Esophagus muscularis mucosa (tissue), 4 donors: ENCODE measurements at regions not wholly inside any gene's neighbourhood (a gene's known extent, or its start where the extent isn't known, plus 50 kb on each side); places are given as distances from the start of the nearest gene placed in this dataset.

Source experiments
- DNase-seq: peaks from one replicate; pipeline ENCODE4 v3.0.0-alpha.2; 2017; ENCODE audit errors: extremely low spot score
- H3K27ac ChIP-seq, 4 donors: fragments of 200-600 bp; sonication (generic); replicated peaks in 1 of 4; 1 replicate in 3 of 4; 2 replicates in 1 of 4; pipeline ENCODE4 v1.5.1; 2016 to 2019; ENCODE audit warnings: mild to moderate bottlenecking in 1 of 4
- H3K27me3 ChIP-seq, 4 donors: fragments of 200-600 bp; sonication (generic); one replicate each; pipeline versions ENCODE4 v1.5.1 to v1.6.0; 2016 to 2019
- H3K36me3 ChIP-seq, 4 donors: fragments of 200-600 bp; sonication (generic); one replicate each; pipeline ENCODE4 v1.5.1; 2016 to 2019
- H3K4me1 ChIP-seq, 4 donors: fragments of 200-600 bp; sonication (generic); one replicate each; pipeline ENCODE4 v1.5.1; 2016 to 2019
- H3K4me3 ChIP-seq, 4 donors: fragments of 200-600 bp; sonication (generic); 1 replicate in 2 of 4; 2 replicates in 2 of 4; pipeline ENCODE4 v1.5.1; 2016 to 2019; ENCODE audit warnings: mild to moderate bottlenecking in 4 of 4, moderate library complexity in 1 of 4
- H3K9me3 ChIP-seq, 4 donors: fragments of 200-600 bp; sonication (generic); 1 replicate in 3 of 4; 2 replicates in 1 of 4; pipeline ENCODE4 v1.5.1; 2016 to 2019
- CTCF ChIP-seq, 3 experiments: fragments of 200-600 bp in 2 of 3; fragments of 450-650 bp in 1 of 3; sonication (generic) in 2 of 3; IDR thresholded peaks; one replicate each; pipeline ENCODE4 v1.5.1; 2017 to 2019; ENCODE audit warnings: antibody characterized with exemption in 3 of 3, mild to moderate bottlenecking in 2 of 3, moderate library complexity in 1 of 3
- EP300 ChIP-seq: sonication (generic); formaldehyde crosslinking; IDR thresholded peaks from one replicate; pipeline ENCODE4 v1.6.1; 2017; ENCODE audit warnings: antibody characterized with exemption
- POLR2A ChIP-seq: fragments of 450-650 bp; IDR thresholded peaks from one replicate; pipeline ENCODE4 v1.6.1; 2017; ENCODE audit warnings: antibody characterized with exemption, moderate library complexity, mild to moderate bottlenecking, low read depth
- POLR2AphosphoS5 ChIP-seq, 2 donors: sonication (generic); formaldehyde crosslinking; IDR thresholded peaks; one replicate each; pipeline ENCODE4 v1.6.1; 2017; ENCODE audit warnings: antibody characterized with exemption in 2 of 2
- WGBS: methylation state at CpG from one replicate; pipeline ENCODE4 v1.1.5; 2018; 5-methylcytosine and 5-hydroxymethylcytosine counted together
- intact Hi-C: fragments of 100-400 bp; cut with DNase I; formaldehyde crosslinking; loops from one replicate; pipeline ENCODE4 v1.15.1; 2023

DNA sequence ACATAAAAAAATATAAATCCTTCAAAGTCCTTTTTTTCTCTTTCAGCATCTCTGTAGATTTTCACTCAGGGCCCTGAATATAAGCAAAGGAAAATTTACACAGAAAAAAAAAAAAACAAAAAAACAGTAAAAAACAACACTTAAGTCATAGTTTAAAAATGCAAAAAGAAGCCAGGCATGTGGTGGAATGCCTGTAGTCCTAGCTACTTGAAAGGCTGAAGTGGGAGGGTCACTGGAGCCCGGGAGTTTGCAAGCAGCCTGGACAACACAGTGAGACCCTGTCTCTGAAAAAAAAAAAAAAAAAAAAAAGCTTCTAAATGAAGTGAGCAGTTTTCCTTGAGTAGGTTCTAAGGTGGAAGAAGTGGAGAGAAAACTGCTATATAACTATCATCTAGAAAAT is 55.0 kb upstream of the BNC2 start:
- H3K27ac ChIP-seq: no peak overlapping the region
- no peaks in the 10 kb centered on the region for H3K9me3 ChIP-seq
- no peaks in the 10 kb centered on the region for H3K36me3 ChIP-seq
- H3K27me3 ChIP-seq: no peaks in the 10 kb centered on the region
- 74% methylated on average over 1 of the region's 1 CpG for WGBS
- no peak for TF ChIP-seq CTCF (IDR thresholded peaks at IDR 0.05)
- no peak for TF ChIP-seq EP300
- TF ChIP-seq POLR2AphosphoS5 (IDR thresholded peaks at IDR 0.05): no peak
- no peak for TF ChIP-seq POLR2A
- DNase-seq: no peak
- H3K4me1 ChIP-seq: no peaks in the 10 kb centered on the region
- no peak overlapping the region for H3K4me3 ChIP-seq
- intact Hi-C loops: no loop called here

DNA sequence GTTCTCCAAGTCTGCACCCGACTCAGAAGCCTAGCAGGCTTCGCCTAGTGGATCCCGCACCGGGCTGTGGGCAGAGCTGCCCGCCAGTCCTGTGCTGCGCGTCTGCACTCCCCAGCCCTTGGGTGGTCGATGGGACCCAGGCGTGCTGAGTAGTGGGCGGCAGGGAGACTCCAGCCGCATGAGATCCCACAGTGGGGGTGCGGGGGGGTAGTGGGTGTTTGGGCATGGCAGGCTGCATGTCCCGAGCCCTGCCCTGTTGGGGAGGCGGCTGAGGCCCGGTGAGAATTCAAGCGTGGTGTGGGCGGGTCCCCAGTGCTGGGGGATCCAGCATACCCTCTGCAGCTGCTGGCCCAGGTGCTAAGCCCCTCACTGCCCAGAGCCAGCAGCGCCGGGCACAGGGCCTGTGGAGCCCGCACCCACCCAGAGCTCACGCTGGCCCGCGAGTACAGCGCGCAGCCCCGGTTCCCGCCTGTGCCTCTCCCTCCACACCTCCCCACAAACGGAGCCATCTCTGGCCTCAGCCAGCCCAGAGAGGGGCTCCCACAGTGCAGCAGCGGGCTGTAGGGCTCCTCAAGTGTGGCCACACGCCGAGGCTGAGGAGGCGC is 53.9 kb upstream of the BNC2 start:
- Histone ChIP-seq H3K27me3 (no peaks in the 10 kb centered on the region), H3K9me3 (no peaks in the 10 kb centered on the region), H3K27ac (no peak overlapping the region), H3K36me3 (no peaks in the 10 kb centered on the region), H3K4me1 (no peaks in the 10 kb centered on the region), H3K4me3 (no peak overlapping the region)
- TF ChIP-seq CTCF (IDR thresholded peaks at IDR 0.05): no peak
- TF ChIP-seq EP300: no peak
- no peak for TF ChIP-seq POLR2AphosphoS5 (IDR thresholded peaks at IDR 0.05)
- no peak for TF ChIP-seq POLR2A
- intact Hi-C loops: no loop called here
- peak; percentile 64 for DNase-seq
- 99% methylated on average over 17 of the region's 32 CpGs for WGBS

DNA sequence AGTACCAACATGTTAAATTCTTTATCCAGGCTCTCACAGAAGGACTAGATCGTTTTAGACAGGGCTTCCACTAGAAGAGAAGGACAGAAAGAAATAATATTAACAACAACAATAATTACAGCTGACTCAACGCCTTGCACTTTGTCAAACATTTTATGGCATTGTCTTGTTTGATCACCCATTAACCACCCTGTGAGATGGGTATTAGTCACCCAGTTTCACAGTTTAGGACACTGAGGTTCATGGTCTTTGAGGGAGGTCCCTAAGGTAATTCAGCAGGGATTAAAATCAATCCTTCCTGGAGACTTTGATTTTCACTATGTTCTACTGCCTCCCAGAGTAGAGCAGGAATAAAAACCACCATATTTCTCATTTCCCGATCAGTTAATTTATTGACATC is 51.4 kb upstream of the BNC2 start:
- no peaks in the 10 kb centered on the region for H3K4me1 ChIP-seq
- H3K27ac ChIP-seq: no peak overlapping the region
- WGBS: 63% methylated on average over 3 of the region's 3 CpGs
- TF ChIP-seq POLR2A (no peak), CTCF (IDR thresholded peaks at IDR 0.05) (no peak), EP300 (no peak), POLR2AphosphoS5 (IDR thresholded peaks at IDR 0.05) (no peak)
- H3K36me3 ChIP-seq: no peaks in the 10 kb centered on the region
- intact Hi-C loops: no loop called here
- H3K9me3 ChIP-seq: no peaks in the 10 kb centered on the region
- no peak overlapping the region for H3K4me3 ChIP-seq
- H3K27me3 ChIP-seq: no peaks in the 10 kb centered on the region
- DNase-seq: no peak
